NCI-H69 (cell line): ENCODE measurements at regions not wholly inside any gene's neighbourhood (a gene's known extent, or its start where the extent isn't known, plus 50 kb on each side); places are given as distances from the start of the nearest gene placed in this dataset.
"Not testable (repeated sequence)": the region's sequence is repeated elsewhere in the genome, so short reads cannot be mapped to it uniquely, and the experiment has no call there.

Experiments
- DNase-seq: peaks from one replicate; lab custom pipeline; 2025; lab: John Stamatoyannopoulos, UW

- DNase-seq, result no peak
Measured at GRCh38 chr9:134530724-134531123, 110.9 kb upstream of the COL5A1 start.

- no peak for DNase-seq
Measured at GRCh38 chr9:134531220-134531970, 110.2 kb upstream of the COL5A1 start.

- DNase-seq, result no peak
Measured at GRCh38 chr9:134532084-134532483, 109.5 kb upstream of the COL5A1 start.

GRCh38 chr9:134532661-134533060, 108.9 kb upstream of the COL5A1 start:
- DNase-seq, result not testable (repeated sequence)

GRCh38 chr9:134533850-134534588, 107.6 kb upstream of the COL5A1 start:
- DNase-seq, result no peak

- no peak for DNase-seq
Measured at GRCh38 chr9:134534661-134535080, 106.9 kb upstream of the COL5A1 start.

- DNase-seq, result no peak
Measured at GRCh38 chr9:134535171-134535570, 106.4 kb upstream of the COL5A1 start.

- no peak for DNase-seq
Measured at GRCh38 chr9:134536101-134536900, 105.3 kb upstream of the COL5A1 start.

GRCh38 chr9:134536931-134537330, 104.7 kb upstream of the COL5A1 start:
- no peak for DNase-seq

- no peak for DNase-seq
Measured at GRCh38 chr9:134537951-134538641, 103.5 kb upstream of the COL5A1 start.

GRCh38 chr9:134538856-134539566, 102.6 kb upstream of the COL5A1 start:
- DNase-seq, result no peak

- DNase-seq, result no peak
Measured at GRCh38 chr9:134539586-134540194, 101.9 kb upstream of the COL5A1 start.

- DNase-seq, result no peak
Measured at GRCh38 chr9:134540276-134541096, 101.1 kb upstream of the COL5A1 start.

GRCh38 chr9:134541097-134541747, 100.4 kb upstream of the COL5A1 start:
- no peak for DNase-seq

- no peak for DNase-seq
Measured at GRCh38 chr9:134544388-134545214, 97.0 kb upstream of the COL5A1 start.

GRCh38 chr9:134545215-134545542, 96.4 kb upstream of the COL5A1 start:
- DNase-seq, result no peak

- DNase-seq, result no peak
Measured at GRCh38 chr9:134545543-134546245, 95.9 kb upstream of the COL5A1 start.

- DNase-seq, result no peak
Measured at GRCh38 chr9:134546246-134546731, 95.3 kb upstream of the COL5A1 start.
